CD4-positive, alpha-beta T cell treated with Interleukin-6 at 100 ng/mL for 8 hours (primary cell): ENCODE measurements at regions not wholly inside any gene's neighbourhood (a gene's known extent, or its start where the extent isn't known, plus 50 kb on each side); places are given as distances from the start of the nearest gene placed in this dataset.
A peak's percentile ranks its signal among the peaks of the same experiment; 100 is the strongest.

ENCODE experiments used
- DNase-seq: peaks from one replicate; pipeline ENCODE4 v3.0.0-alpha.2; 2020; ENCODE audit warnings: mixed read lengths, low spot score

- DNase-seq, result no peak
These were observed 450.8 kb downstream of the USP25 start for GRCh38 chr21:16180614-16181013.

- no peak for DNase-seq
These were observed 451.2 kb downstream of the USP25 start for GRCh38 chr21:16181018-16181417.

GRCh38 chr21:16185766-16186165 is 456.0 kb downstream of the USP25 start:
- no peak for DNase-seq

- DNase-seq, result no peak
These were observed 457.0 kb downstream of the USP25 start for GRCh38 chr21:16186742-16187141.

GRCh38 chr21:16187603-16188301 is 458.0 kb downstream of the USP25 start:
- DNase-seq, result no peak

- DNase-seq, result no peak
These were observed 463.1 kb downstream of the USP25 start for GRCh38 chr21:16192902-16193301.

- no peak for DNase-seq
These were observed 463.8 kb downstream of the USP25 start for GRCh38 chr21:16193496-16194094.

GRCh38 chr21:16194095-16194787 is 464.5 kb downstream of the USP25 start:
- DNase-seq, result peak; percentile 9

- DNase-seq, result no peak
These were observed 465.2 kb downstream of the USP25 start for GRCh38 chr21:16194788-16195537.

- DNase-seq, result no peak
These were observed 465.7 kb downstream of the USP25 start for GRCh38 chr21:16195538-16195910.

- no peak for DNase-seq
These were observed 466.2 kb downstream of the USP25 start for GRCh38 chr21:16196001-16196400.

- no peak for DNase-seq
These were observed 468.8 kb downstream of the USP25 start for GRCh38 chr21:16198546-16198945.

GRCh38 chr21:16199539-16199938 is 469.8 kb downstream of the USP25 start:
- DNase-seq, result no peak

- DNase-seq, result no peak
These were observed 471.9 kb downstream of the USP25 start for GRCh38 chr21:16201718-16202117.

- no peak for DNase-seq
These were observed 475.7 kb downstream of the USP25 start for GRCh38 chr21:16205527-16205926.

- DNase-seq, result no peak
These were observed 481.8 kb downstream of the USP25 start for GRCh38 chr21:16211339-16212303.

- no peak for DNase-seq
These were observed 483.7 kb downstream of the USP25 start for GRCh38 chr21:16213518-16213917.

- no peak for DNase-seq
These were observed 485.4 kb downstream of the USP25 start for GRCh38 chr21:16215193-16215592.

GRCh38 chr21:16215663-16216183 is 485.9 kb downstream of the USP25 start:
- DNase-seq, result no peak

- DNase-seq, result no peak
These were observed 486.6 kb downstream of the USP25 start for GRCh38 chr21:16216288-16216962.
